Thyroid gland (tissue), 4 donors: ENCODE measurements at regions not wholly inside any gene's neighbourhood (a gene's known extent, or its start where the extent isn't known, plus 50 kb on each side); places are given as distances from the start of the nearest gene placed in this dataset.

Experiments
- CTCF ChIP-seq, 6 experiments: fragments of 200-600 bp in 3 of 6; fragments of 450-650 bp in 3 of 6; sonication (generic) in 3 of 6; IDR thresholded peaks; one replicate each; pipeline ENCODE4 v1.5.1; 2016 to 2019; ENCODE audit warnings: antibody characterized with exemption in 6 of 6, mild to moderate bottlenecking in 2 of 6, inconsistent platforms in 1 of 6, moderate library complexity in 1 of 6
- POLR2A ChIP-seq, 2 donors: fragments of 450-650 bp; IDR thresholded peaks; one replicate each; pipeline ENCODE4 v1.6.1; 2017; ENCODE audit warnings: antibody characterized with exemption in 2 of 2, mild to moderate bottlenecking in 2 of 2, moderate library complexity in 1 of 2

GRCh38 chr3:74139648-74140047, 474.8 kb downstream of the CNTN3 start:
- TF ChIP-seq CTCF (IDR thresholded peaks at IDR 0.05) (no peak), POLR2A (IDR thresholded peaks at IDR 0.05) (no peak)
